Suprapubic skin (tissue), 4 donors: ENCODE measurements at regions not wholly inside any gene's neighbourhood (a gene's known extent, or its start where the extent isn't known, plus 50 kb on each side); places are given as distances from the start of the nearest gene placed in this dataset.

Experiments used
- EP300 ChIP-seq: sonication (generic); formaldehyde crosslinking; IDR thresholded peaks from one replicate; pipeline ENCODE4 v1.6.1; 2017; ENCODE audit warnings: antibody characterized with exemption
- POLR2A ChIP-seq, 2 donors: fragments of 450-650 bp; IDR thresholded peaks; one replicate each; pipeline ENCODE4 v1.6.1; 2017; ENCODE audit warnings: antibody characterized with exemption in 2 of 2, mild to moderate bottlenecking in 2 of 2, moderate library complexity in 2 of 2
- POLR2AphosphoS5 ChIP-seq, 3 donors: sonication (generic); formaldehyde crosslinking; IDR thresholded peaks; one replicate each; pipeline ENCODE4 v1.6.1; 2017; ENCODE audit warnings: antibody characterized with exemption in 3 of 3
- TF ChIP-seq, protein P1 (sequence below), 2 donors: fragments of 200-600 bp in 1 of 2; fragments of 450-650 bp in 1 of 2; sonication (generic) in 1 of 2; IDR thresholded peaks; one replicate each; pipeline ENCODE4 v1.5.1; 2016 to 2019; ENCODE audit warnings: antibody characterized with exemption in 2 of 2, mild to moderate bottlenecking in 1 of 2, moderate library complexity in 1 of 2

GRCh38 chr13:71339005-71339404, 528.0 kb downstream of the DACH1 start:
- TF ChIP-seq POLR2A (IDR thresholded peaks at IDR 0.05) (no peak), POLR2AphosphoS5 (IDR thresholded peaks at IDR 0.05) (no peak), EP300 (no peak)
- TF ChIP-seq, protein P1, sequence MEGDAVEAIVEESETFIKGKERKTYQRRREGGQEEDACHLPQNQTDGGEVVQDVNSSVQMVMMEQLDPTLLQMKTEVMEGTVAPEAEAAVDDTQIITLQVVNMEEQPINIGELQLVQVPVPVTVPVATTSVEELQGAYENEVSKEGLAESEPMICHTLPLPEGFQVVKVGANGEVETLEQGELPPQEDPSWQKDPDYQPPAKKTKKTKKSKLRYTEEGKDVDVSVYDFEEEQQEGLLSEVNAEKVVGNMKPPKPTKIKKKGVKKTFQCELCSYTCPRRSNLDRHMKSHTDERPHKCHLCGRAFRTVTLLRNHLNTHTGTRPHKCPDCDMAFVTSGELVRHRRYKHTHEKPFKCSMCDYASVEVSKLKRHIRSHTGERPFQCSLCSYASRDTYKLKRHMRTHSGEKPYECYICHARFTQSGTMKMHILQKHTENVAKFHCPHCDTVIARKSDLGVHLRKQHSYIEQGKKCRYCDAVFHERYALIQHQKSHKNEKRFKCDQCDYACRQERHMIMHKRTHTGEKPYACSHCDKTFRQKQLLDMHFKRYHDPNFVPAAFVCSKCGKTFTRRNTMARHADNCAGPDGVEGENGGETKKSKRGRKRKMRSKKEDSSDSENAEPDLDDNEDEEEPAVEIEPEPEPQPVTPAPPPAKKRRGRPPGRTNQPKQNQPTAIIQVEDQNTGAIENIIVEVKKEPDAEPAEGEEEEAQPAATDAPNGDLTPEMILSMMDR (IDR thresholded peaks at IDR 0.05): no peak
